ENCODE measurements at regions not wholly inside any gene's neighbourhood (a gene's known extent, or its start where the extent isn't known, plus 50 kb on each side); places are given as distances from the start of the nearest gene placed in this dataset.
A peak's percentile ranks its signal among the peaks of the same experiment; 100 is the strongest.

- no peak for DNase-seq (ENCODE audit: low spot score)
Measured at GRCh38 chr4:149296503-149296902, 519.1 kb downstream of the IQCM start.

- no peak for DNase-seq (ENCODE audit: low spot score)
Measured at GRCh38 chr4:149296084-149296483, 519.6 kb downstream of the IQCM start.

GRCh38 chr4:149294601-149295000 lies 521.0 kb downstream of the IQCM start:
- no peak for DNase-seq (ENCODE audit: low spot score)

GRCh38 chr4:149293046-149293649 lies 522.5 kb downstream of the IQCM start:
- no peak for DNase-seq (ENCODE audit: low spot score)

- no peak for DNase-seq (ENCODE audit: low spot score)
Measured at GRCh38 chr4:149292425-149293007, 523.1 kb downstream of the IQCM start.

- no peak for DNase-seq (ENCODE audit: low spot score)
Measured at GRCh38 chr4:149291463-149291862, 524.2 kb downstream of the IQCM start.

GRCh38 chr4:149280806-149281205 lies 534.8 kb downstream of the IQCM start:
- no peak for DNase-seq (ENCODE audit: low spot score)

- no peak for DNase-seq (ENCODE audit: low spot score)
Measured at GRCh38 chr4:149279776-149280175, 535.9 kb downstream of the IQCM start.

GRCh38 chr4:149279331-149279730 lies 536.3 kb downstream of the IQCM start:
- DNase-seq (ENCODE audit: low spot score): no peak

- no peak for DNase-seq (ENCODE audit: low spot score)
Measured at GRCh38 chr4:149277705-149278104, 537.9 kb downstream of the IQCM start.

GRCh38 chr4:149269835-149270234 lies 545.8 kb downstream of the IQCM start:
- no peak for DNase-seq (ENCODE audit: low spot score)

- DNase-seq (ENCODE audit: low spot score): no peak
Measured at GRCh38 chr4:149266301-149266700, 549.3 kb downstream of the IQCM start.

GRCh38 chr4:149265645-149266044 lies 550.0 kb downstream of the IQCM start:
- DNase-seq (ENCODE audit: low spot score): no peak

- peak; percentile 24 for DNase-seq (ENCODE audit: low spot score)
Measured at GRCh38 chr4:149264093-149264733, 551.4 kb downstream of the IQCM start.

- DNase-seq (ENCODE audit: low spot score): no peak
Measured at GRCh38 chr4:149248191-149248764, 567.4 kb downstream of the IQCM start.

GRCh38 chr4:149247164-149247563 lies 568.5 kb downstream of the IQCM start:
- DNase-seq (ENCODE audit: low spot score): no peak

GRCh38 chr4:149245333-149245732 lies 570.3 kb downstream of the IQCM start:
- no peak for DNase-seq (ENCODE audit: low spot score)

GRCh38 chr4:149238097-149238496 lies 577.5 kb downstream of the IQCM start:
- DNase-seq (ENCODE audit: low spot score): no peak

- DNase-seq (ENCODE audit: low spot score): no peak
Measured at GRCh38 chr4:149234798-149235197, 580.8 kb downstream of the IQCM start.

GRCh38 chr4:149223659-149224058 lies 592.0 kb downstream of the IQCM start:
- no peak for DNase-seq (ENCODE audit: low spot score)

- no peak for DNase-seq (ENCODE audit: low spot score)
Measured at GRCh38 chr4:149218672-149219071, 597.0 kb downstream of the IQCM start.

GRCh38 chr4:149214301-149214700 lies 601.3 kb downstream of the IQCM start:
- DNase-seq (ENCODE audit: low spot score): no peak

- no peak for DNase-seq (ENCODE audit: low spot score)
Measured at GRCh38 chr4:149211876-149212275, 603.8 kb downstream of the IQCM start.

Data from activated CD4-positive, alpha-beta T cell treated with anti-CD3 and anti-CD28 coated beads, Interleukin-2, Interleukin-4, amounts not matched to agents 100 ng/mL and 50 ng/mL, durations not matched to agents 16 hours and 8 hours (primary cell).